Adrenal gland (tissue), 9 donors: ENCODE measurements at regions not wholly inside any gene's neighbourhood (a gene's known extent, or its start where the extent isn't known, plus 50 kb on each side); places are given as distances from the start of the nearest gene placed in this dataset.

Experiments
- DNase-seq, 7 donors: peaks; one replicate each; pipeline ENCODE4 v3.0.0-alpha.2; 2019 to 2020
- H3K27ac ChIP-seq, 5 donors: fragments of 200-600 bp; sonication (generic) in 4 of 5; 1 replicate in 3 of 5; 2 replicates in 2 of 5; pipeline versions ENCODE4 v1.5.1 to v1.8.0; 2016 to 2020; ENCODE audit warnings: mild to moderate bottlenecking in 1 of 5
- H3K27me3 ChIP-seq: fragments of 200-600 bp; 2 replicates; pipeline ENCODE4 v1.8.0; 2021
- H3K36me3 ChIP-seq, 2 donors: fragments of 200-600 bp; replicated peaks in 1 of 2; 1 replicate in 1 of 2; 2 replicates in 1 of 2; pipeline versions ENCODE4 v1.5.1 to v1.8.0; 2018 to 2022
- H3K4me1 ChIP-seq, 2 donors: fragments of 200-600 bp; replicated peaks in 1 of 2; 1 replicate in 1 of 2; 2 replicates in 1 of 2; pipeline versions ENCODE4 v1.5.1 to v1.8.0; 2018 to 2021
- H3K4me3 ChIP-seq, 4 donors: fragments of 200-600 bp; sonication (generic) in 3 of 4; one replicate each; pipeline ENCODE4 v1.5.1; 2016 to 2018
- H3K9me3 ChIP-seq, 3 donors: fragments of 200-600 bp; sonication (generic) in 1 of 3; replicated peaks in 1 of 3; 1 replicate in 2 of 3; 2 replicates in 1 of 3; pipeline versions ENCODE4 v1.5.1 to v1.8.0; 2016 to 2021
- POLR2A ChIP-seq, 2 donors: fragments of 450-650 bp; IDR thresholded peaks; one replicate each; pipeline ENCODE4 v1.6.1; 2017; ENCODE audit warnings: antibody characterized with exemption in 2 of 2, mild to moderate bottlenecking in 2 of 2, moderate library complexity in 1 of 2
- WGBS, 4 donors: extraction: QIAGEN DNeasy Blood & Tissue Kit in 2 of 4; methylation state at CpG; one replicate each; pipeline versions ENCODE4 v1.1.5 to v1.1.7; 2013 to 2017; 5-methylcytosine and 5-hydroxymethylcytosine counted together
- intact Hi-C, 2 donors: fragments of 100-400 bp; cut with DNase I; formaldehyde crosslinking; loops; one replicate each; pipeline versions ENCODE4 v1.14.1 to v1.15.0; 2022 to 2023
- TF ChIP-seq, protein P1 (sequence below), 6 experiments: fragments of 450-650 bp in 4 of 6; fragments of 200-600 bp in 2 of 6; sonication (generic) in 1 of 6; IDR thresholded peaks; 1 replicate in 5 of 6; 2 replicates in 1 of 6; pipeline versions ENCODE4 v1.5.1 to v1.8.0; 2016 to 2021; ENCODE audit warnings: antibody characterized with exemption in 6 of 6, mild to moderate bottlenecking in 2 of 6, moderate library complexity in 1 of 6
- donor health status: healthy with polysubstance abuse.
- donor health status: Bipolar disorder and iron deficiency.
- donor health status: DM: yes; HTN: yes; CAD: no.
- donor health status: DM: no; HTN: no; CAD: no.
- donor health status: DM: no; HTN: no; CAD: no.

GRCh38 chr3:147939425-147939824 lies 530.3 kb downstream of the ZIC1 start:
- Histone ChIP-seq H3K9me3 (no peaks in the 10 kb centered on the region), H3K4me1 (no peaks in the 10 kb centered on the region), H3K4me3 (no peak overlapping the region), H3K27me3 (no peaks in the 10 kb centered on the region), H3K36me3 (no peaks in the 10 kb centered on the region), H3K27ac (no peak overlapping the region)
- intact Hi-C loops = no loop called here
- DNase-seq = no peak
- TF ChIP-seq POLR2A (IDR thresholded peaks at IDR 0.05) = no peak
- TF ChIP-seq, protein P1, sequence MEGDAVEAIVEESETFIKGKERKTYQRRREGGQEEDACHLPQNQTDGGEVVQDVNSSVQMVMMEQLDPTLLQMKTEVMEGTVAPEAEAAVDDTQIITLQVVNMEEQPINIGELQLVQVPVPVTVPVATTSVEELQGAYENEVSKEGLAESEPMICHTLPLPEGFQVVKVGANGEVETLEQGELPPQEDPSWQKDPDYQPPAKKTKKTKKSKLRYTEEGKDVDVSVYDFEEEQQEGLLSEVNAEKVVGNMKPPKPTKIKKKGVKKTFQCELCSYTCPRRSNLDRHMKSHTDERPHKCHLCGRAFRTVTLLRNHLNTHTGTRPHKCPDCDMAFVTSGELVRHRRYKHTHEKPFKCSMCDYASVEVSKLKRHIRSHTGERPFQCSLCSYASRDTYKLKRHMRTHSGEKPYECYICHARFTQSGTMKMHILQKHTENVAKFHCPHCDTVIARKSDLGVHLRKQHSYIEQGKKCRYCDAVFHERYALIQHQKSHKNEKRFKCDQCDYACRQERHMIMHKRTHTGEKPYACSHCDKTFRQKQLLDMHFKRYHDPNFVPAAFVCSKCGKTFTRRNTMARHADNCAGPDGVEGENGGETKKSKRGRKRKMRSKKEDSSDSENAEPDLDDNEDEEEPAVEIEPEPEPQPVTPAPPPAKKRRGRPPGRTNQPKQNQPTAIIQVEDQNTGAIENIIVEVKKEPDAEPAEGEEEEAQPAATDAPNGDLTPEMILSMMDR (IDR thresholded peaks at IDR 0.05) = no peak
- WGBS, 4 donors = 77 to 82% (median 81%) methylated on average over 2 of the region's 2 CpGs

DNA sequence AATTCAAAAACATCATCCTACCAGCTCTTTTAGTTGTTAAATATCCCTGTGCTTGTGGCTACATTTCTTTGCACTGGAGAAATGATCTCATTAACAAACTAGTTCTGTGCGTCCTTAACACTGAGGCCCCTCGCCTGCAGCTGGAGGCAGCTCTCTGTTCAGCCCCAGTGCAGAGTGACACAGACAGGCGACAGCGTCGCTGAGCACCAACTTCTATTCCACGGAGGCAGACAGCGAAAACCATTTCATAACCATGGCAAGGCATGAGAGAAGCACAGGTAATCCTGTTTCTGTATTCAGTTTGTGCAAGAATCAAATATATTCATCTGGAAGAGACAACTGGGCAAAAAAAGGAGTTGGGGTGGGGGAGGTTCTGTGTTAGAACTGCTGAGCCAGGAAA lies 530.7 kb downstream of the ZIC1 start:
- no peak overlapping the region for H3K4me3 ChIP-seq

GRCh38 chr3:147940405-147941193 lies 531.4 kb downstream of the ZIC1 start:
- Histone ChIP-seq H3K27me3 (no peaks in the 10 kb centered on the region), H3K4me3 (no peak overlapping the region), H3K36me3 (no peaks in the 10 kb centered on the region), H3K27ac (no peak overlapping the region), H3K9me3 (no peaks in the 10 kb centered on the region), H3K4me1 (no peaks in the 10 kb centered on the region)
- TF ChIP-seq POLR2A (IDR thresholded peaks at IDR 0.05) = no peak
- TF ChIP-seq, protein P1 (IDR thresholded peaks at IDR 0.05) = no peak
- DNase-seq = no peak
- intact Hi-C loops = no loop called here
- 71 to 77% (median 75%) methylated on average over 3 of the region's 3 CpGs for WGBS, 4 donors

More for the DNA sequence above, 530.7 kb downstream of the ZIC1 start:
- Histone ChIP-seq H3K9me3 (no peaks in the 10 kb centered on the region), H3K4me1 (no peaks in the 10 kb centered on the region), H3K27me3 (no peaks in the 10 kb centered on the region), H3K27ac (no peak overlapping the region), H3K36me3 (no peaks in the 10 kb centered on the region)
- TF ChIP-seq, protein P1 (IDR thresholded peaks at IDR 0.05) = no peak
- TF ChIP-seq POLR2A (IDR thresholded peaks at IDR 0.05) = no peak
- DNase-seq = no peak
- WGBS, 4 donors = 36 to 40% (median 38%) methylated on average over 7 of the region's 7 CpGs
- intact Hi-C loops = no loop called here

- DNase-seq = no peak
- Histone ChIP-seq H3K36me3 (no peaks in the 10 kb centered on the region), H3K4me1 (no peaks in the 10 kb centered on the region), H3K9me3 (no peaks in the 10 kb centered on the region), H3K4me3 (no peak overlapping the region), H3K27ac (no peak overlapping the region), H3K27me3 (no peaks in the 10 kb centered on the region)
- no peak for TF ChIP-seq POLR2A (IDR thresholded peaks at IDR 0.05)
- TF ChIP-seq, protein P1 (IDR thresholded peaks at IDR 0.05) = no peak
- intact Hi-C loops = no loop called here
- 68 to 73% (median 72%) methylated on average over 2 of the region's 2 CpGs for WGBS, 4 donors
Observed at GRCh38 chr3:147941969-147942368, 532.8 kb downstream of the ZIC1 start.
